ENCODE measurements at regions not wholly inside any gene's neighbourhood (a gene's known extent, or its start where the extent isn't known, plus 50 kb on each side); places are given as distances from the start of the nearest gene placed in this dataset.

DNA sequence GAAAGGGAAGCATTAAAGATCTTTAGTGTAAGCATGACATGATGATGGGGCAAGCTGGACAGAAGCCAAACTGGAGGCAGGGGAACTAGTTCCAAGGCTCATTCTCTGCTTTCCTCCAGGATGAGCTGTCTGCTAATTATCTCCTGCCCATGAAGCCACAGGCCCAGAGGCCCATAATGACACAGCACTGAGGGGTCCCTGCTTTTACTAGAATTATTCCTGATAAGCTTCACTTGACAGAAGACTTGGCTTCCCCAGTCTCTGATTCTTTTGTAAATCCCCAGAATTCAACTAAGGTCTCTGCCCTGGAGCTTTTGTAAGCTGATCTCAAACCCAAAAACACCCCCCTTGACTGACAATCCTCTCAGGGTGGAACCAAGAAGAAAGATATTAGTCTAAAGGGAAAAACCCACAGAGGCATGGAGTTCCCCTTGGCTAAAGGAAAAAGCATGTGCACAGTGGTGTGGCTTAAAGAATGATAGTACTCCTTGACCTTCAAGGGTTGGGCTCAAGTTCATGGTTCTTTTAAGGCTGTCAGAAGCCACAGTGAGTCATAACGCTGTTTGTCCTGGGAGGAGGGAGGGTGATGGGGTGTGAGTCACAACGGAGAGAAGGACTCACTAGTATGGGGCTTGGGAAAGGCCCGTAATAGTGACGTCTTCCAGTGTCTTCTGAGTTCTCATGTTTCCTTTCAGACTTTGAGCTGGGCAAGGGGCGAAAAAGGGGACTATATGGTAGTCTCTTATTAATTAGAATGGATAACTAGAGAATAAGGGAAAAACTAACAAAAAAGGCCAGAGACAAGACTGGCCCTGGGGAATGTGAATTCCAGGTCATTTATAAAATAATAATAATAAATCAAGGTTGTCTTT, 146.0 kb upstream of the CPEB2 start:
- no peak for TF ChIP-seq EZH2 (IDR thresholded peaks at IDR 0.05)
- no peak for TF ChIP-seq EZH2phosphoT487 (IDR thresholded peaks at IDR 0.05)
- TF ChIP-seq, protein P1, sequence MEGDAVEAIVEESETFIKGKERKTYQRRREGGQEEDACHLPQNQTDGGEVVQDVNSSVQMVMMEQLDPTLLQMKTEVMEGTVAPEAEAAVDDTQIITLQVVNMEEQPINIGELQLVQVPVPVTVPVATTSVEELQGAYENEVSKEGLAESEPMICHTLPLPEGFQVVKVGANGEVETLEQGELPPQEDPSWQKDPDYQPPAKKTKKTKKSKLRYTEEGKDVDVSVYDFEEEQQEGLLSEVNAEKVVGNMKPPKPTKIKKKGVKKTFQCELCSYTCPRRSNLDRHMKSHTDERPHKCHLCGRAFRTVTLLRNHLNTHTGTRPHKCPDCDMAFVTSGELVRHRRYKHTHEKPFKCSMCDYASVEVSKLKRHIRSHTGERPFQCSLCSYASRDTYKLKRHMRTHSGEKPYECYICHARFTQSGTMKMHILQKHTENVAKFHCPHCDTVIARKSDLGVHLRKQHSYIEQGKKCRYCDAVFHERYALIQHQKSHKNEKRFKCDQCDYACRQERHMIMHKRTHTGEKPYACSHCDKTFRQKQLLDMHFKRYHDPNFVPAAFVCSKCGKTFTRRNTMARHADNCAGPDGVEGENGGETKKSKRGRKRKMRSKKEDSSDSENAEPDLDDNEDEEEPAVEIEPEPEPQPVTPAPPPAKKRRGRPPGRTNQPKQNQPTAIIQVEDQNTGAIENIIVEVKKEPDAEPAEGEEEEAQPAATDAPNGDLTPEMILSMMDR (IDR thresholded peaks at IDR 0.05): no peak
- Histone ChIP-seq H3K36me3 (no peaks in the 10 kb centered on the region), H3K27me3 (peaks cover 5% of the 10 kb centered on the region), H3F3A (ENCODE audit: low read depth) (no peaks in the 10 kb centered on the region), H3K4me2 (no peak overlapping the region), H3K4me3 (no peak overlapping the region), H3K79me2 (ENCODE audit: low read depth) (no peaks in the 10 kb centered on the region), H2AFZ (replicated peaks) (no peak overlapping the region), H4K20me1 (ENCODE audit: low read depth) (no peaks in the 10 kb centered on the region), H3K4me1 (no peaks in the 10 kb centered on the region), H3K9me3 (ENCODE audit: low read depth) (no peaks in the 10 kb centered on the region), H3K9ac (no peak overlapping the region), H3K27ac (no peak overlapping the region)
- peaks cover 6% of the 10 kb centered on the region for H3K27me3 Mint-ChIP-seq (ENCODE audit: insufficient read depth, low read depth)
- no peaks in the 10 kb centered on the region for H3K9me3 Mint-ChIP-seq
- DNase-seq (ENCODE audit: low spot score): no peak
- H3K4me3 Mint-ChIP-seq: no peak overlapping the region
- no peak overlapping the region for H3K27ac Mint-ChIP-seq
- no peaks in the 10 kb centered on the region for H3K36me3 Mint-ChIP-seq
- H3K4me1 Mint-ChIP-seq: peaks cover 8% of the 10 kb centered on the region

DNA sequence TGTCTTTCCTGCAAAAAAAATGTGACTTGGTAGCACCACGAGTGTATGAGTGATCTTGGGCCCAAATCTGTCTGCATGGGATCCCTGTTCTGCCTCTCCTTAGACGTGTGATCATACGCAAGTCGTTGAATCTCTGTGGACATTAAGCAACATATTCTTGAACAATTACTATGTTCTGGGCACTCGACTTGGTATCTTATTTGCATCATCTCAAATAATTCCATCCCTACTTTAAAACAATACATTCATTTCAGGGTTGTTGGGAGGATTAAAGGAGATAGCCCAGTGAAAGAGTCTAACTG, 145.4 kb upstream of the CPEB2 start:
- no peaks in the 10 kb centered on the region for H3K79me2 ChIP-seq (ENCODE audit: low read depth)
- Mint-ChIP-seq H3K36me3 (no peaks in the 10 kb centered on the region), H3K4me1 (peaks cover 8% of the 10 kb centered on the region), H3K27me3 (ENCODE audit: insufficient read depth, low read depth) (peaks cover 6% of the 10 kb centered on the region), H3K9me3 (no peaks in the 10 kb centered on the region), H3K27ac (no peak overlapping the region), H3K4me3 (no peak overlapping the region)
- no peak overlapping the region for H3K9ac ChIP-seq
- DNase-seq (ENCODE audit: low spot score): no peak
- no peaks in the 10 kb centered on the region for H3K9me3 ChIP-seq (ENCODE audit: low read depth)
- H3F3A ChIP-seq (ENCODE audit: low read depth): no peaks in the 10 kb centered on the region
- H3K27me3 ChIP-seq: peaks cover 11% of the 10 kb centered on the region
- H4K20me1 ChIP-seq (ENCODE audit: low read depth): no peaks in the 10 kb centered on the region
- no peak overlapping the region for H3K4me2 ChIP-seq
- H3K4me1 ChIP-seq: no peaks in the 10 kb centered on the region
- no peak overlapping the region for H3K4me3 ChIP-seq
- H3K27ac ChIP-seq: no peak overlapping the region
- H3K36me3 ChIP-seq: no peaks in the 10 kb centered on the region
- no peak overlapping the region for H2AFZ ChIP-seq (replicated peaks)
- TF ChIP-seq EZH2 (IDR thresholded peaks at IDR 0.05) (no peak), EZH2phosphoT487 (IDR thresholded peaks at IDR 0.05) (no peak)
- TF ChIP-seq, protein P1 (IDR thresholded peaks at IDR 0.05): no peak

DNA sequence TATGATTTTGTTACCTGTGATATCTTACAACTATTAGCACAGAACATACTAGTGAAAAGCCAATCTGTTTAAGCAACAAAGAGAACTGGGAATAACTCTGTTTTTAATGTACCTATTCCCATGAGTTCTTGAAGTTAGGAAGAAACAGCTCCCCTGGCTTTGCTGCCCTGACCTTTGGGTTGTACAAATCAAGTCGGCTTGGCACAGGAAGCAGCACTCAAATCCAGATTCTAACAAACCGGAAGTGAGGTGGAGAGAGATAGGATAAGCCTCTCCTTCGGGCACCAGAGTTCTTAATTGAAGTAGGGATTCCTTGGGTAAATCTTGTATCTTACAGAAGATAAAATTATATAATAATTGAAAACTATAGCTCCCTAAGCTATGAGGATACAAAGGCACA, 144.8 kb upstream of the CPEB2 start:
- Mint-ChIP-seq H3K4me1 (peaks cover 8% of the 10 kb centered on the region), H3K9me3 (no peaks in the 10 kb centered on the region), H3K27ac (no peak overlapping the region), H3K4me3 (no peak overlapping the region), H3K27me3 (ENCODE audit: insufficient read depth, low read depth) (peaks cover 6% of the 10 kb centered on the region), H3K36me3 (no peaks in the 10 kb centered on the region)
- Histone ChIP-seq H3K4me3 (no peak overlapping the region), H4K20me1 (ENCODE audit: low read depth) (no peaks in the 10 kb centered on the region), H3K9ac (no peak overlapping the region), H3K27ac (no peak overlapping the region), H3K36me3 (no peaks in the 10 kb centered on the region), H3F3A (ENCODE audit: low read depth) (no peaks in the 10 kb centered on the region), H3K4me2 (no peak overlapping the region), H3K4me1 (no peaks in the 10 kb centered on the region), H3K79me2 (ENCODE audit: low read depth) (no peaks in the 10 kb centered on the region), H2AFZ (replicated peaks) (no peak overlapping the region), H3K9me3 (ENCODE audit: low read depth) (no peaks in the 10 kb centered on the region), H3K27me3 (peaks cover 17% of the 10 kb centered on the region)
- TF ChIP-seq, protein P1 (IDR thresholded peaks at IDR 0.05): no peak
- TF ChIP-seq EZH2phosphoT487 (IDR thresholded peaks at IDR 0.05): no peak
- no peak for TF ChIP-seq EZH2 (IDR thresholded peaks at IDR 0.05)
- no peak for DNase-seq (ENCODE audit: low spot score)
